MM.1S (cell line): ENCODE measurements at regions not wholly inside any gene's neighbourhood (a gene's known extent, or its start where the extent isn't known, plus 50 kb on each side); places are given as distances from the start of the nearest gene placed in this dataset.
"Not testable (repeated sequence)": the region's sequence is repeated elsewhere in the genome, so short reads cannot be mapped to it uniquely, and the experiment has no call there.

Source experiments
- DNase-seq: peaks from one replicate; pipeline ENCODE4 v3.0.0-alpha.2; 2015
- H2AFZ ChIP-seq: fragments of 300-600 bp; sonication (generic); 2 replicates; pipeline ENCODE4 v1.6.0; 2016; ENCODE audit warnings: antibody characterized with exemption, low read length
- H3F3A ChIP-seq: fragments of 300-600 bp; sonication (generic); 2 replicates; pipeline ENCODE4 v1.6.1; 2016; ENCODE audit warnings: mild to moderate bottlenecking, antibody characterized with exemption, low read length, moderate library complexity, mixed read lengths; ENCODE audit not compliant: insufficient read depth
- H3K27ac ChIP-seq: fragments of 300-600 bp; sonication (generic); 2 replicates; pipeline ENCODE4 v1.5.1; 2016; ENCODE audit warnings: mild to moderate bottlenecking, low read length
- H3K27me3 ChIP-seq: fragments of 300-600 bp; sonication (generic); replicated peaks from 2 replicates; pipeline ENCODE4 v1.6.0; 2016; ENCODE audit warnings: low read length; ENCODE audit not compliant: insufficient read depth
- H3K36me3 ChIP-seq: fragments of 300-600 bp; sonication (generic); replicated peaks from 2 replicates; pipeline ENCODE4 v1.6.1; 2016; ENCODE audit warnings: mild to moderate bottlenecking, low read length, mixed read lengths; ENCODE audit not compliant: insufficient read depth
- H3K4me1 ChIP-seq: fragments of 300-600 bp; sonication (generic); 2 replicates; pipeline ENCODE4 v1.6.1; 2016; ENCODE audit warnings: low read length, mixed read lengths
- H3K4me2 ChIP-seq: fragments of 300-600 bp; sonication (generic); 2 replicates; pipeline ENCODE4 v1.6.0; 2016; ENCODE audit warnings: low read depth, low read length
- H3K4me3 ChIP-seq: fragments of 300-600 bp; sonication (generic); 2 replicates; pipeline ENCODE4 v1.5.1; 2016; ENCODE audit warnings: low read length, mixed read lengths
- H3K79me2 ChIP-seq: fragments of 300-600 bp; sonication (generic); 2 replicates; pipeline ENCODE4 v1.6.1; 2016; ENCODE audit warnings: mixed run types, low read length, mixed read lengths
- H3K9ac ChIP-seq: fragments of 300-600 bp; sonication (generic); 2 replicates; pipeline ENCODE4 v1.6.1; 2016; ENCODE audit warnings: low read length, mixed read lengths
- H3K9me2 ChIP-seq: fragments of 300-600 bp; sonication (generic); replicated peaks from 2 replicates; pipeline ENCODE4 v1.6.1; 2016; ENCODE audit warnings: mild to moderate bottlenecking, low read length, mixed read lengths; ENCODE audit not compliant: insufficient read depth
- H3K9me3 ChIP-seq: fragments of 300-600 bp; sonication (generic); replicated peaks from 2 replicates; pipeline ENCODE4 v1.6.1; 2016; ENCODE audit warnings: mild to moderate bottlenecking, low read length, mixed read lengths; ENCODE audit not compliant: insufficient read depth
- H4K20me1 ChIP-seq: fragments of 300-600 bp; sonication (generic); 2 replicates; pipeline ENCODE4 v1.6.1; 2016; ENCODE audit warnings: mild to moderate bottlenecking, low read length, moderate library complexity, mixed read lengths; ENCODE audit not compliant: insufficient read depth
- CTCF ChIP-seq: fragments of 300-600 bp; sonication (generic); IDR thresholded peaks from 2 replicates; pipeline ENCODE4 v1.5.1; 2016; ENCODE audit warnings: antibody characterized with exemption, low read length, mixed read lengths
- EZH2 ChIP-seq: fragments of 300-600 bp; sonication (generic); optimal IDR thresholded peaks from 2 replicates; pipeline ENCODE3; 2017; ENCODE audit warnings: low read depth, mild to moderate bottlenecking, antibody characterized with exemption, low read length, mixed read lengths
- EZH2phosphoT487 ChIP-seq: fragments of 300-600 bp; sonication (generic); IDR thresholded peaks from 2 replicates; pipeline ENCODE4 v1.6.1; 2018; ENCODE audit warnings: antibody characterized with exemption, low read length

GRCh38 chr3:75262661-75263060 lies 401.5 kb upstream of the FRG2C start:
- no peaks in the 10 kb centered on the region for H3K79me2 ChIP-seq
- H3K27ac ChIP-seq, result no peak overlapping the region
- no peak overlapping the region for H2AFZ ChIP-seq
- H3F3A ChIP-seq, result no peaks in the 10 kb centered on the region
- no peak overlapping the region for H3K4me3 ChIP-seq
- no peaks in the 10 kb centered on the region for H4K20me1 ChIP-seq
- no peaks in the 10 kb centered on the region for H3K9me3 ChIP-seq
- H3K36me3 ChIP-seq, result no peaks in the 10 kb centered on the region
- H3K27me3 ChIP-seq, result no peaks in the 10 kb centered on the region
- no peak overlapping the region for H3K9ac ChIP-seq
- DNase-seq, result no peak
- no peak for TF ChIP-seq EZH2
- TF ChIP-seq CTCF, result no peak
- TF ChIP-seq EZH2phosphoT487, result no peak
- no peaks in the 10 kb centered on the region for H3K4me1 ChIP-seq
- H3K4me2 ChIP-seq, result no peak overlapping the region
- H3K9me2 ChIP-seq, result no peaks in the 10 kb centered on the region

- H3K79me2 ChIP-seq, result no peaks in the 10 kb centered on the region
- H3K27me3 ChIP-seq, result no peaks in the 10 kb centered on the region
- H3K4me3 ChIP-seq, result no peak overlapping the region
- no peak for DNase-seq
- H4K20me1 ChIP-seq, result no peaks in the 10 kb centered on the region
- no peaks in the 10 kb centered on the region for H3K9me2 ChIP-seq
- H3K36me3 ChIP-seq, result no peaks in the 10 kb centered on the region
- no peak overlapping the region for H3K9ac ChIP-seq
- H3K27ac ChIP-seq, result no peak overlapping the region
- H3K9me3 ChIP-seq, result no peaks in the 10 kb centered on the region
- no peak for TF ChIP-seq EZH2phosphoT487
- no peak for TF ChIP-seq EZH2
- no peak for TF ChIP-seq CTCF
- H3F3A ChIP-seq, result no peaks in the 10 kb centered on the region
- H2AFZ ChIP-seq, result no peak overlapping the region
- no peak overlapping the region for H3K4me2 ChIP-seq
- no peaks in the 10 kb centered on the region for H3K4me1 ChIP-seq
Measured at GRCh38 chr3:75265897-75266296, 398.2 kb upstream of the FRG2C start.

- not testable (repeated sequence) for H3K36me3 ChIP-seq, H3K4me2 ChIP-seq, DNase-seq, H3K9ac ChIP-seq, H3K27me3 ChIP-seq, H2AFZ ChIP-seq, H3K4me3 ChIP-seq, H3K79me2 ChIP-seq, H3K9me2 ChIP-seq, H3K27ac ChIP-seq, H3K4me1 ChIP-seq, H4K20me1 ChIP-seq, H3K9me3 ChIP-seq, H3F3A ChIP-seq
Measured at GRCh38 chr3:75268576-75268975, 395.6 kb upstream of the FRG2C start.

GRCh38 chr3:75272237-75272636 lies 391.9 kb upstream of the FRG2C start:
- H3K4me2 ChIP-seq, H3F3A ChIP-seq, H3K9ac ChIP-seq, DNase-seq, H4K20me1 ChIP-seq, H3K4me1 ChIP-seq, H3K79me2 ChIP-seq, H3K36me3 ChIP-seq, H2AFZ ChIP-seq, H3K4me3 ChIP-seq, H3K27me3 ChIP-seq, H3K9me3 ChIP-seq, H3K9me2 ChIP-seq, H3K27ac ChIP-seq: not testable (repeated sequence)
